PC-3 (cell line): ENCODE measurements at regions not wholly inside any gene's neighbourhood (a gene's known extent, or its start where the extent isn't known, plus 50 kb on each side); places are given as distances from the start of the nearest gene placed in this dataset.

Source experiments
- CTCF ChIP-seq: fragments of 300-600 bp; sonication (generic); conservative IDR thresholded peaks from 2 replicates; pipeline ENCODE4 v1.5.1; 2017; ENCODE audit warnings: antibody characterized with exemption, low read depth, mild to moderate bottlenecking, low read length
- EZH2 ChIP-seq: fragments of 300-600 bp; sonication (generic); IDR thresholded peaks from one replicate; pipeline ENCODE4 v1.6.1; 2017; ENCODE audit warnings: antibody characterized with exemption, mild to moderate bottlenecking, low read length; ENCODE audit not compliant: unreplicated experiment
- EZH2phosphoT487 ChIP-seq: fragments of 300-600 bp; sonication (generic); IDR thresholded peaks from 2 replicates; pipeline ENCODE4 v1.6.1; 2018; ENCODE audit warnings: mild to moderate bottlenecking, antibody characterized with exemption, low read length, borderline replicate concordance

DNA sequence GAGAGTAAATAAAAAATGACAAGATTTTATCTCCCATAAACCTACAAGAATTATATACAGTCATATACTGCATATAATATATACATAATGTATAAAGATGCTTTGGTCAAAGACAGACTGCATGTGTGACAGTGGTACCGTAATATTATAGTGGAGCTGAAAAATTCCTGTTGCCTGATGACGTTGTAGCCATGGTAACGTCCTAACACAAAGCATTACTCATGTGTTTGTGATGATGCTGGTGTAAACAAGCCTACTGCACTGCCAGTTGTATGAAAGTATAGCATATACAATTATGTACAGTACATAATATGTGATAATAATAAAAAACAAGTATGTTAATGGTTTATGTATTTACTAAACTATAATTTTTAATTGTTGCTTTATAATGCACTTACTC, 245.2 kb upstream of the CENPE start:
- TF ChIP-seq CTCF = no peak
- no peak for TF ChIP-seq EZH2phosphoT487
- TF ChIP-seq EZH2 = no peak
